Astrocyte (in vitro differentiated cells and primary cell): ENCODE measurements at regions not wholly inside any gene's neighbourhood (a gene's known extent, or its start where the extent isn't known, plus 50 kb on each side); places are given as distances from the start of the nearest gene placed in this dataset.

Experiments used
- CTCF ChIP-seq: IDR thresholded peaks from 2 replicates; pipeline ENCODE4 v1.5.1; 2011; ENCODE audit warnings: low read depth, mild to moderate bottlenecking, inconsistent platforms, low read length, moderate library complexity; ENCODE audit not compliant: insufficient read depth
- EZH2 ChIP-seq: IDR thresholded peaks from 2 replicates; pipeline ENCODE4 v1.6.1; 2012; ENCODE audit warnings: mild to moderate bottlenecking, low read length, inconsistent platforms; ENCODE audit not compliant: insufficient read depth

- no peak for TF ChIP-seq CTCF
- TF ChIP-seq EZH2: no peak
Measured at GRCh38 chr15:75145027-75145841, 56.4 kb upstream of the C15orf39 start.
